ENCODE measurements at regions not wholly inside any gene's neighbourhood (a gene's known extent, or its start where the extent isn't known, plus 50 kb on each side); places are given as distances from the start of the nearest gene placed in this dataset.
A peak's percentile ranks its signal among the peaks of the same experiment; 100 is the strongest.
"Not testable (repeated sequence)": the region's sequence is repeated elsewhere in the genome, so short reads cannot be mapped to it uniquely, and the experiment has no call there.

- DNase-seq (ENCODE audit: low spot score), result no peak
These were observed 196.0 kb downstream of the BTBD3 start for GRCh38 chr20:12113468-12114371.

GRCh38 chr20:12129114-12129513 lies 211.4 kb downstream of the BTBD3 start:
- DNase-seq (ENCODE audit: low spot score), result not testable (repeated sequence)

GRCh38 chr20:12129532-12129931 lies 211.8 kb downstream of the BTBD3 start:
- DNase-seq (ENCODE audit: low spot score), result not testable (repeated sequence)

DNA sequence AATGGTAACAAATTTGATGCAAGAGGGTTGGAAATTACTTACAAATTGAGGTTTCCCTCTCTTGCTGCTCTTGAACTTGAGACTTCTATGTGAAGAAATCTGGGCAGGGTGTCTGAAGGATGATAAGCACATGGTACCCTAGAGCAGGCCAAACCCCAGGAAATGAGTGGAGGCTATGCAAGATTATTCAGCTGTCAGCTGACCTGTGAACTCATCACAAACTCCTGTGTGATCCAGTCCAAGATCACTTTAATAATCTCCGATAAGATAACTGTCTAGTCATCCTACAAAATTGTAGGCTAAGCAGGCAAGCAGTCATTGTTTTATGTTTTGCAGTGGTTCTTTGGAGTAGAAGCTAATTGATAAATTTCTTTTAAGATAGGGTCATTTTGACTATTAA lies 213.1 kb downstream of the BTBD3 start:
- DNase-seq (ENCODE audit: low spot score), result no peak

GRCh38 chr20:12133553-12133952 lies 215.9 kb downstream of the BTBD3 start:
- no peak for DNase-seq (ENCODE audit: low spot score)

DNA sequence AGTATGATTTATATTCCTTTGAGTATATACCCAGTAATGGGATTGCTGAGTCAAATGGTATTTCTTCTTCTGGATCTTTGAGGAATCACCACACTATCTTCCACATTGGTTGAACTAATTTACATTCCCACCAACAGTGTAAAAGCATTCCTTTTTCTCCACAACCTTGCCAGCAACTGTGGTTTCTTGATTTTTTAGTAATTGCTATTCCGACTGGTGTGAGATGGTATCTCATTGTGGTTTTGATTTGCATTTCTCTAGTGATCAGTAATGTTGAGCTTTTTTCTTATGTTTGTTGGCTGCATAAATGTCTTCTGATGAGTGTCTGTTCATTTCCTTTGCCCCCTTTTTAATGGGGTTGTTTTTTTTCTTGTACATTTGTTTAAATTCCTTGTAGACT lies 228.3 kb downstream of the BTBD3 start:
- DNase-seq (ENCODE audit: low spot score), result not testable (repeated sequence)

- DNase-seq (ENCODE audit: low spot score), result no peak
These were observed 235.3 kb downstream of the BTBD3 start for GRCh38 chr20:12152996-12153395.

- no peak for DNase-seq (ENCODE audit: low spot score)
These were observed 235.9 kb downstream of the BTBD3 start for GRCh38 chr20:12153628-12154027.

GRCh38 chr20:12156252-12156651 lies 238.6 kb downstream of the BTBD3 start:
- DNase-seq (ENCODE audit: low spot score), result no peak

GRCh38 chr20:12159261-12159660 lies 241.6 kb downstream of the BTBD3 start:
- no peak for DNase-seq (ENCODE audit: low spot score)

- no peak for DNase-seq (ENCODE audit: low spot score)
These were observed 244.0 kb downstream of the BTBD3 start for GRCh38 chr20:12161734-12162133.

- DNase-seq (ENCODE audit: low spot score), result peak; percentile 52
These were observed 248.5 kb downstream of the BTBD3 start for GRCh38 chr20:12166053-12166717.

DNA sequence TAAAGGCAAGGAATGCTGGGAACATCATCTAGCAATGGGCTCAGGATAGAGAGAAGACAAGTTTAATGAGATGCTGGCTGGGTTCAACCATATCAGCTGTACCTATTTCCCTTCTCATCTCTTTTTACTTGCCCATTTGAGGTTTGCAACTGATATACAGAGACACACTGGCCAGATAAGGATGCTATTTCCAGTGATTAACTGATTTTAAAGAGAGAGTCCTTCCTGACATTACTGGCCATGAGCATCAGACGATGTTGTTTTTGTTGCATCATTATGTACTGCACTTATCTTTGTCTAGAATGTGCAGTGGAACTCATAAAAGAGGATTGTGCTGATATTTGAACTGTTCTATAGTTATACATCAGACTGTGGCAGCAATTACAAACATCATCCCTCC lies 252.7 kb downstream of the BTBD3 start:
- no peak for DNase-seq (ENCODE audit: low spot score)

DNA sequence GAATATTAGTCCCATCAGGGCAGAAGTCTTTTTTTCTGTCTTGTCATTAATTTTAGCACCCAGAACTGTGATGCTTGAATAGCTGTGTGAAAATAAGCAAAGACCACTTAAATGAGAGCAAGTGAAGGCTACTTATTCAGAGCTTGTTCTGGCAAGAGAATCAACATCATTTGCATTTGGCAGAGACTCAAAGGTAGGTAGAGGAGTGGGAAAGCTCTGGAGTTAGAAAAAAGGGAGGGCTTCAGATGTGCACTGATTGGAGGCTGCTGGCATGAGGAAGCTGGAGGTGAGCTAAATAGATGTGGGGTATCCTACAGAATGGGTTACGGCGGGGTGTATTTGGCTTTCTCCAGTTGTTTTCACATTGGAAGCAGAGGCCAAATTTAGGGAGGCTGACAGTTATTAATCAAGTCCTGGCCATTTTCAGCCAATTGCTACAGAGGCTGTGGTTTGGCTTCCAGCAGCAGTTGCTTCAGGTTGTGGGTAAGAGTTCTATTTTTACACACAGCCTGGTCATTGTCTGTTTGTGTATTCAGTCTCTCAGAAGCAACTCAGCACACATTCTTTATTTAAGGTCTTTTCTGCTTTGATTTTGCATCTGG lies 254.3 kb downstream of the BTBD3 start:
- DNase-seq (ENCODE audit: low spot score), result no peak

GRCh38 chr20:12173347-12174012 lies 255.8 kb downstream of the BTBD3 start:
- DNase-seq (ENCODE audit: low spot score), result no peak

GRCh38 chr20:12175538-12175937 lies 257.8 kb downstream of the BTBD3 start:
- no peak for DNase-seq (ENCODE audit: low spot score)

- no peak for DNase-seq (ENCODE audit: low spot score)
These were observed 260.1 kb downstream of the BTBD3 start for GRCh38 chr20:12177657-12178293.

GRCh38 chr20:12179692-12180091 lies 262.0 kb downstream of the BTBD3 start:
- DNase-seq (ENCODE audit: low spot score), result no peak

DNA sequence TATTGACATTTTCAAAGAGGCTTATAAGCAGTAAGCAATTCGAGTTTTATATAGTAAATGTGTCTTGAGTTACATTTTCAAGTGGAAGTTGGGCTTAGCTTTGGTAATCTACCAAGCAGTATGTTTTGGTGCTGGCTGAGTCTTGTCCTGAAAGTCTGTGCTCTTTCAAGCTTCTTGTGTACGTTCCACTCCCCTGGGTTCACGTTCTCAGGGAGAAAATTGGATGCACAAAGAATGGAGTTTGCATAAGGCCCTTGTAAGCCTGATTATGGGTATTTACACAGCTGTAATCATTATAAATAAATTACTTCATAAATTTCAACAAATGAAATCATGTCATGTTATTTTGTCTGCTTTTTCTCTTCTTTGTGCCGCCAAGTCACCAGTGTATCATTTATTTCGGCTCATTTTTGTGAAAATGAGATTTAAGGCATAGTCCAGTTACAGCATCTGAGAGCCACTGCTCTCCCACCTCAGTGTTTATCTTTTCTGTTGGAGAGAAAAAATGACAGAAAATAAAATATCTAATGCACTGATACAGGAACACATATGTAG lies 262.5 kb downstream of the BTBD3 start:
- DNase-seq (ENCODE audit: low spot score), result no peak

GRCh38 chr20:12198281-12198680 lies 280.6 kb downstream of the BTBD3 start:
- no peak for DNase-seq (ENCODE audit: low spot score)

DNA sequence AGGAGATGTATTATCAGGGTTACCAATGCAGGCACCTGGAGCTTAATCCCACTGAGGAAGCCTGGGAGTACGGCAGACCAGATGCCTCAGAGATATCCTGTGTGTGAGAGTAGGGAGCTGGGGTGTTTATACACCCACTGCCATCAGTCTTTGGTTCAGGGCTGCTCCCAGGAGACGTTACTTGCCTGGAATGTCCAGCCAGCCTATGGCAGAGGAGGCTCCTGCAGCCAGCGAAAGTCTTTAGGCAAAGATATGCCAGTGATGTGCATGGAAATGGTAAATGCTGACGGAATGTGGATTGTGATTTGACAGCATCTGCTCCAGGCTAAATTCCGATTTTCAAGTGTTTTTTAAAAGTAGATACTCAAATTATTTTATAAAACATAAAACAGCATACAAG lies 282.0 kb downstream of the BTBD3 start:
- DNase-seq (ENCODE audit: low spot score), result no peak

All from ureter (tissue), 1 donor.